ENCODE measurements at regions not wholly inside any gene's neighbourhood (a gene's known extent, or its start where the extent isn't known, plus 50 kb on each side); places are given as distances from the start of the nearest gene placed in this dataset.

- no peak for DNase-seq
Observed at GRCh38 chr10:104505521-104506042, 135.5 kb upstream of the SORCS3 start.

GRCh38 chr10:104509981-104510380 lies 131.1 kb upstream of the SORCS3 start:
- DNase-seq = no peak

GRCh38 chr10:104510644-104511043 lies 130.4 kb upstream of the SORCS3 start:
- no peak for DNase-seq

- DNase-seq = no peak
Observed at GRCh38 chr10:104512800-104513199, 128.3 kb upstream of the SORCS3 start.

- no peak for DNase-seq
Observed at GRCh38 chr10:104515678-104516199, 125.4 kb upstream of the SORCS3 start.

GRCh38 chr10:104516986-104517385 lies 124.1 kb upstream of the SORCS3 start:
- DNase-seq = no peak

GRCh38 chr10:104517946-104518345 lies 123.1 kb upstream of the SORCS3 start:
- no peak for DNase-seq

- no peak for DNase-seq
Observed at GRCh38 chr10:104518891-104519290, 122.2 kb upstream of the SORCS3 start.

- DNase-seq = no peak
Observed at GRCh38 chr10:104520653-104521052, 120.4 kb upstream of the SORCS3 start.

GRCh38 chr10:104521901-104522694 lies 119.0 kb upstream of the SORCS3 start:
- no peak for DNase-seq

GRCh38 chr10:104526188-104526587 lies 114.9 kb upstream of the SORCS3 start:
- no peak for DNase-seq

- DNase-seq = no peak
Observed at GRCh38 chr10:104527013-104527412, 114.1 kb upstream of the SORCS3 start.

GRCh38 chr10:104540181-104540580 lies 100.9 kb upstream of the SORCS3 start:
- DNase-seq = no peak

- DNase-seq = no peak
Observed at GRCh38 chr10:104541820-104542219, 99.3 kb upstream of the SORCS3 start.

- no peak for DNase-seq
Observed at GRCh38 chr10:104546336-104546735, 94.8 kb upstream of the SORCS3 start.

- DNase-seq = no peak
Observed at GRCh38 chr10:104546756-104547155, 94.3 kb upstream of the SORCS3 start.

GRCh38 chr10:104548090-104548489 lies 93.0 kb upstream of the SORCS3 start:
- DNase-seq = no peak

- DNase-seq = no peak
Observed at GRCh38 chr10:104556831-104557230, 84.3 kb upstream of the SORCS3 start.

GRCh38 chr10:104557966-104558365 lies 83.1 kb upstream of the SORCS3 start:
- no peak for DNase-seq

GRCh38 chr10:104559935-104560334 lies 81.2 kb upstream of the SORCS3 start:
- no peak for DNase-seq

- DNase-seq = no peak
Observed at GRCh38 chr10:104563051-104563450, 78.0 kb upstream of the SORCS3 start.

- no peak for DNase-seq
Observed at GRCh38 chr10:104563548-104563947, 77.5 kb upstream of the SORCS3 start.

- DNase-seq = no peak
Observed at GRCh38 chr10:104574427-104574826, 66.7 kb upstream of the SORCS3 start.

- DNase-seq = no peak
Observed at GRCh38 chr10:104574838-104575237, 66.3 kb upstream of the SORCS3 start.

- no peak for DNase-seq
Observed at GRCh38 chr10:104576611-104577010, 64.5 kb upstream of the SORCS3 start.

Measured in T-helper 1 cell (primary cell).